Activated naive CD4-positive, alpha-beta T cell treated with Interleukin-2 at 50 U/mL for 16 hours (primary cell): ENCODE measurements at regions not wholly inside any gene's neighbourhood (a gene's known extent, or its start where the extent isn't known, plus 50 kb on each side); places are given as distances from the start of the nearest gene placed in this dataset.
"Not testable (repeated sequence)": the region's sequence is repeated elsewhere in the genome, so short reads cannot be mapped to it uniquely, and the experiment has no call there.

Source experiments
- DNase-seq: peaks from one replicate; pipeline ENCODE4 v3.0.0-alpha.2; 2020

DNA sequence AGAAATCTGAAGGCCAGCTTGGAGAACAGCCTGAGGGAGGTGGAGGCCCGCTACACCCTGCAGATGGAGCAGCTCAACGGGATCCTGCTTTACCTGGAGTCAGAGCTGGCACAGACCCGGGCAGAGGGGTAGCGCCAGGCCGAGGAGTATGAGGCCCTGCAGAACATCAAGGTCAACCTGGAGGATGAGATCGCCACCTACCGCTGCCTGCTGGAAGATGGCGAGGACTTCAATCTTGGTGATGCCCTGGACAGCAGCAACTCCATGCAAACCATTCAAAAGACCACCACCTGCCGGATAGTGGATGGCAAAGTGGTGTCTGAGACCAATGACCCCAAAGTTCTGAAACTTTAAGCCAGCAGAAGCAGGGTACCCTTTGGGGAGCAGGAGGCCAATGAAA, 318.4 kb downstream of the ZFHX3 start:
- not testable (repeated sequence) for DNase-seq

DNA sequence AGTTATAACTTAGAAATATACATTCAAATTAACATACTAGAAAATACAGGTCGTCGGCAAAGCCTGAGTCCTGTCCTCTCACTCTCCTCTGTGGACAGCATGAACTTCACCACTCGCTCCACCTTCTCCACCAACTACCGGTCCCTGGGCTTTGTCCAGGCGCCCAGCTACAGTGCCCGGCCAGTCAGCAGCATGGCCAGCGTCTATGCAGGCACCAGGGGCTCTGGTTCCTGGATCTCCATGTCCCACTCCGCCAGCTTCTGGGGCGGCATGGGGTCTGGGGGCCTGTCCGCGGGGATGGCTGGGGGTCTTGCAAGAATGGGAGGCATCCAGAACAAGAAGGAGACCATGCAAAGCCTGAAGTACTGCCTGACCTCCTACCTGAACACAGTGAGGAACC, 319.4 kb downstream of the ZFHX3 start:
- no peak for DNase-seq

DNA sequence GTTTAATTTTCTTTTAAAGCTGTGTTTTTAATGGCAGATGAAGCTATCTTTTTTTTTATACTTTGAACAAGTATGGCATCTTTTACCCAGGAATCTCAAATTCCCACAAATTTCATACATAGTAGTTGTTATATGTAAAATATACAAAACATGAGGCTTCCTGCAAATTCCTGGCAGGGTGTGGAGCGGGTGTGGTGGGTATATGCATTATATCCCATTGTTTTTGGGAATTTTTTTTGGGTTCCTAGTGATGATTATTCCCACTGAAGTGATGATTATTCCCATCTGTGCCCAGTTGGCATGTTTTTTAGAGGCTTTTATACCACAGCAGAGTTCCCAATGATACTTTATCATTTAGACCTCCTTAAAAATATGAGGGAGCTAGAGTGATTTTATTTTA, 320.4 kb downstream of the ZFHX3 start:
- no peak for DNase-seq

DNA sequence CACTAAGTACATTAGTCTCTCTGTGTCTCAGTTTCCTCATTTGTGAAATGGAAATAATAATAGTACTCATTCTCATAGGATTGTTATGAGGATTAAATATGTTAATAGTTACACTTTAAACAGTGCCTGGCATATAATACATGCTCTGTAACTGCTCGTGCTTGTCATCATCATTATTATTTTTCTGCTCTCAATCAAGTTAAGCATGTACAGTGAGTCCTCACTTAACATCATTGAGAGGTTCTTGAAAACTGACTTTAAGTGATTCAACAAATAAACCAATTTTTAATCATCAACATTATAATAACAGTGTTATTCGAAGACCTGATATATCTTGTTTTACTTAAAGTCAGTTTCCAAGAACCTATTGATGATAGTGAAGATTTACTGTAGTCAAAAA, 322.3 kb downstream of the ZFHX3 start:
- no peak for DNase-seq

DNA sequence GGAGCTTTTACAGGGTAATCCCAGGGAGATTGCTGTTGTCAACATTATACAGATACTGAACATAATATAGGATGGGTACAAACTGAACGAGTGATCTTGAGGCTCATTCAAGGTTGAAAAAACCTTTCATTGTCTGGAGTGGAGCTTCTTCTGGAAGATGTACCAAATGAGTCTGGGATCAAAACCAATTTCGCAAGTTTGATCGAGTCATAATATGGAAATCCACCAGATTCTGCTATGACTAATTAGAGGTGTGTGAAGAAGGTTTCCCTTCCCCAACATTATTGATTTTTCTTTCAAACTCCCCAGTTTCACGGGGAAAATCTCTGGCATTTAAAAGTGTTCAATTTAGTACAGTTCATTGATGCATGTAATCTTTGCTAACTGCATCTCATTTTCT, 324.1 kb downstream of the ZFHX3 start:
- DNase-seq: no peak

DNA sequence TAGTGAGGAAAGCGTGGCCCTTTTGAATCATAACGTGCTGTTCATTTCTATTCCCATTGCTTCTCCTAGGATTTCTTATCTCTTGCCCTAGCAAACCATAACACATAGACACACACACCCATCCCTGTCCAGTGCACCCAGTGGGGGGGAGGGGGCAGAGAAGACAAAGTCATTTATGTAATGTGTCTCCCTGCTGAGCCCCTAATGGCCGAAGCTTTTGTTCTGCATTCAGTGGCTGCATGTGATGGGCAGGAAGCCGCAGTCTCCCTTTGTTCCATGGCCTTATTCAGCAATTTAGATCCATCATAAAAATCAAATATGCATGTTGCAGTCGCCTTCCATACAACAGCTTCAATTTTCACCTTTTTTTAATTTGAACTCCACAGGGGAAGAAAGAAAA, 325.4 kb downstream of the ZFHX3 start:
- DNase-seq: no peak

DNA sequence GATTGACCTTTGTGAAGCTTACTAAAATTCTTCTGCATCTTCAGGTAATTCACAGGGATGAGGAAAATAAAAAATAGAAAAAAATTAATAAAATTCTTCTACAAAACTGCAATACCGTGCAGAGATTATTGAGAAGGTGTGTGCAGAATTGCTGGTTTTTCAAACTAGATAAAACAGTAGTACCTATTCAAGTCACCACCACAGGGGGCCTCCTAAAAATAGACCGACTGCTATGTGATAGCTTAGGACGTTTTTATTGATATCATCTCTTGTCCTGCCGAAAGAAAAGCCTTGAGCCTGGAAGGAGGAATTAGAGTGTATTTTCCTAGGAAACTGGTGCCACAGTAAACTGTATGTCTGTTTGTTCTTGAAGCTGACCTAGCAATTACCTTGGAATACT, 325.9 kb downstream of the ZFHX3 start:
- no peak for DNase-seq

DNA sequence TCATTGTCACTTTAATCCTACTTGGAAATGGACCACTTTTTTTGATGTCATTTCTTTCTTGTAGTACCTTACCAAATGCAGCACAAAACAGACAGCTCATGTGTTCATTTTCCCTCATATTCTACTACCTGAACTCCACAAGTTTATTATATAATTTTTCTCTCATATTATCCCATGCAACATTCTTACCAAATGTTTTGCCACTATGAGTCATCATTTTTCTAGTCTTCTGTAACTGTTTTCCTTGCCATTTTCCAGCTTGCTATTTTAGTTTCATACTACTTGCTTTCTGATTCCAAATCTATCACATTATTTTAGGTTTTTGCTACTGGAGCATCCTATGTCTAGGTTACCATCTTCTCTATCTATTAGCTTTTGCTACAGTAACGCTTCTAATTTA, 332.7 kb downstream of the ZFHX3 start:
- no peak for DNase-seq

DNA sequence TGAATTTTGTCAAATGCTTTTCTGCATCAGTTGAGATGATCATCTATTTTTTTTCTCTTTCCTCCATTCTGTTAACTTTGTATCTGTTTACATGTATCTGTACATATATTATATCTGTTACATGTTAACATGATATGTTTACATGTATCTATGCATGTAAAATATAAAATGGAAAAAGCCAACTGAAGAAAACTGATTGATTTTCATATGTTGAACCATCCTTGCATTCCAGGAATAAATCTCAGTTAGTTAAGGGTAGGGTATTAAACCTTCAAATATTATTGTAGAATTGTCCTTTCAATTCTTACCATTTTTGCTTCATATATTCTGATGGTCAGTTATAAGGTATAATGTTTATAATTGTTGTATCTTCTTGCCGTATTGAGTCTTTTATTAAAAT, 336.1 kb downstream of the ZFHX3 start:
- DNase-seq: no peak

DNA sequence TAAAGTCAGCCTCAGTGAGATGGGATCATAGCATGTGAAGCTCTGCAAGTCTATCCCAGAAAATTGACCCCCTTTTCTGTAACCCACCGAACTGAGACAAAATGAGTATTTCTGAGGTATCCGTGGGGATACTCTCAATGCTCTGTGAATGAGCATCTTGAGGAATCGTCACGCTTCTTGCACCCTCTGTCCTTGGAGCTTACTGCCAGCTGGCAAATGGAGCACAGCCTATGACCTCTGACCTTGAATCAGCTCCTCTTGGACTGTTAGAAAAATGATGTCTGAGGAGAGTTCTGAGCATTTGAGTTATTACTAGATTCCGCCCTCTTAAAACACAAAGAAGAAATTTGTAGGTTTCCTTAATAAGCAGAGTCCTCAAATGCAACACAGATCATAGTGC, 342.1 kb downstream of the ZFHX3 start:
- no peak for DNase-seq

DNA sequence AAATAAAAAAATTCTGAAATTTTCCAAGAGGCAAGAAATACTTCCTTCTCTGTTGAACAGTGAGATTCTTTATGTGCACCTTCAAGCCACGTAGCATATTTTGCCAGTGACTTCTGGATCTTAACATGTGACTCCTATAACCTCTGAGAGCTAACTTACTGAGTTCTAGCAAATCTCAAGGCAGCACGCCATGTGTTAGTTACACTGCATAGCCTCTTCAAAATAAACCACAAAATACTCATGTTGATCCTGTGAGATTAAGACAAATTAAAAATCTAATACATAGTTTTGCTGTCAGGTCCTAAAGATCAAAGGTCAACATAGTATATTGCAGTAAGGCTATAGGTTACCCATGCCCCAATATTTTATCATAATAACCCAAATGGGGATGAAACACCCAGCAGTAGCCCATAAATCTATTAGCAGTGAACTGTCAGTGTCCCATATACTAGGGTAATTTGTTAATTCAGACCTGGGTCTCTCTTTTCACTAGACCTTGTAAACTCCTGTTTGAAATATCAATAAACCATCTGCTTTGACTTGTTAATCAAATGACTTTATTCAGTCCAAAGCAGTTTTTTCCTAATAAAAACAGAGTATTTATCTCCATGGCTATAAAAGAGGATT, 343.1 kb downstream of the ZFHX3 start:
- DNase-seq: no peak

DNA sequence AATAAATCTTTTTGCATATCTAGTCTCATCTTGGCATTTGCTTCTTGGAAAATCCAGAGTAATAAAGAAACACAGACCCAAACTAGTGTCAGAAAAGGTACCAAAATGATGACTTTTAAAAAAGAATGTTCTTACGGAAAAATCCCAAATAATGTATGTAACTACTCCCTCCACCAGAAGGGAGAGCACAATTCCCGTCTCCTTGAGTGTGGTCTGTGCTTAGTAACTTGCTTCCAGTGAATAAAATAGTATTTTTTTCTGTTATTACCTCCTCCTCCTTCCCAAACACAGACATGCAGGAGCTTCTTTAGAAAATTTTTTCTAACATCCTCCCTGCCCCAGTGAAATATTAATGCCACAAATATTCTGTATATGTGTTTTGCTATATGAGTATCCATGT, 358.1 kb downstream of the ZFHX3 start:
- DNase-seq: no peak

DNA sequence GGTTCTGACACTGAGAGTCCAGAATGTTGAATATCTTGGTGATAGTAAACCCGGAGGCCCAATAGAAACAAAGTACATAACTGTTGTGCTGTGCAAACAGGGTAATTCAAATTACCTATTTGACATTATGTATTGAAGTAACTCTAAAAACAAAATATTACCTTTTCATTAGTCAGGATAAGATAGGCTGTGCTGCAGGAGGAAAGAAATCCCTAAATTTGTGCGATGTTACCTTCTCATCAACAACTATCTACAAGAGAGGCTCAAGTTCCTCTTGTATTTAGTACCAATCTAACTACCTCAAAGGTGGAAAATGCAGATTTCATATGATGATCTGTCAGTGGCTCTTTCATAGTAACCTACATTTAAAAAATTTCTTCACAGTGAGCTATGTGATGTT, 367.2 kb downstream of the ZFHX3 start:
- DNase-seq: no peak

DNA sequence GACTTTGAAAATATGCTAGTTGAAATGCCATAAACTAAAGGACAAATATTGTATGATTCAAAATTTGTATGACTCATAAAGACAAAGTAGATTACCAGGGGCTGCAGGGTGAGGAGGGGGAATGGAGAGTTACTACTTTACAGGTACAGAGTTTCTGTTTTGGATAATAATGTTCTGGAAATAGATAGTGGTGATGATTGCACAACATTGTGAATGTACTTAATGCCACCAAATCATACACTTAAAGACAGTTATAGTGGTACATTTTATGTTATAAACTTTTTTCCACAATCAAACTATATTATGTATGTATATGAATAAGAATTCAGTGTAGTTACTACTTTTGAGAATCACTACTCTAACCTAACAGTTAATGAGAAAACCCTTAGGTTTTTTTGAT, 368.1 kb downstream of the ZFHX3 start:
- DNase-seq: no peak

DNA sequence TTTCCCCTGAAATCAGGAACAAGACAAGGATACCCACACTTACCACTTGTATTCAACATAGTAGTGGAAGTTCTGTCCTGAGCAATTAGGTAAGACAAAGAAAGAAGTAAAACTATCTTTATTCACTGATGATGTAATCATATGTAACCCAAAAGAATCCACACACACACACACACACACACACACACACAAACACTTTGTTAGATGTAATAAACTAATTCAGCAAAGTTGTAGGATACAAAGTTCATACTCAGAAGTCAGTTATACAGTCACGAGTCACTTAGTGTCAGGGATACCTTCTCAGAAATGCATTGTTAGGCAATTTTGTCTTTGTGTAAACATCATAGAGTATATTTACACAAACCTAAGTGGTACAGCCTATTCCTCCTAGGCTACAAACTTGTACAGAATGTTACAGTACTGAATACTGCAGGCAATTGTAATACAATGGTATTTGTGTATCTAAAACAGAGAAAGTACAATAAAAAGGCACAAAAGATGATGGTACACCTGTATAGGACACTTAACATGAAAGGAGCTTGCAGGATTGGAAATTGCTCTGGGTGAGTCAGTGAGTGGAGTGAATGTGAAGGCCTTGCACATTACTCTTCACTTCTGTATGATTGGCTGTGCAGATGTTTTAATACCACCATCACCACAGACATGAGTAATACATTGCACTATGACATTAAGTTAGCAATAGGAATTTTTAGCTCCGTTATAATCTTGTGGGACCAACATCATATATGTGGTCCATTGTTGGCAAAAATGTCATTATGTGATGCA, 370.1 kb downstream of the ZFHX3 start:
- no peak for DNase-seq

DNA sequence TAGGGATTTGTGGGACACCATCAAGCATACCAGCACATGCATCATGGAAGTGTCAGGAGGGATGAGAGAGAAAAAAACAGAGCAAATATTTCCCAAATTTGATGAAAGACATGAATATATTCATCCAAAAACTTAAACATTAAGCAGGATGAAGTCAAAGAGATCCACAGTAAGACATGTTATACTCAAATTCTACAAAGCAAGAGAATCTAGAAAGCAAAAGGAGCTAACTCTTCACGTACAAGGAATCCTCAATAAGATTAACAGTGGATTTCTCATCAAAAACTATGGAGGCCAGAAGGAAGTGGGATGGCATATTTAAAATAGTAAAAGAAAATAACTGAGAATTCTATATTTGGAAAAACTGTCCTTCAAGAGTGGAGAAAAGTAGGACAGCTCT, 374.8 kb downstream of the ZFHX3 start:
- no peak for DNase-seq

DNA sequence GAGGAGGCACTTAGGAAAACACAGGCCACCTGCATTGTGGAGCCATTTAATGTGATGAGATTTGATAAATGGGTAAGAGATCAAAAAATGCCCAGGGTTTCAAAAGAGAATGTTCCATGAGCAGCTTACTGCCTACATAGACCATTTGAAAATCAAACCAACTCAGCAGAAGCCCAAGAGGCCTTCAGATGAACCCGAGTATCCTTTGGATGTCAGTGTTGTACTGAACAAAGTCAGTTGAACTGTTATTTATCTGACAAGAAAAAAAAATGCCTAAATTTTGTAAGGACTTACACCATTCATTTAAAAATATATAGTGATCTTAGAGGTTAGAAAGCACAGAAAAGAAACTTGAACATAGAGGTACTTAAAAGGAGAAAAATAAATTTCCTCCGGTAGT, 381.7 kb downstream of the ZFHX3 start:
- no peak for DNase-seq

DNA sequence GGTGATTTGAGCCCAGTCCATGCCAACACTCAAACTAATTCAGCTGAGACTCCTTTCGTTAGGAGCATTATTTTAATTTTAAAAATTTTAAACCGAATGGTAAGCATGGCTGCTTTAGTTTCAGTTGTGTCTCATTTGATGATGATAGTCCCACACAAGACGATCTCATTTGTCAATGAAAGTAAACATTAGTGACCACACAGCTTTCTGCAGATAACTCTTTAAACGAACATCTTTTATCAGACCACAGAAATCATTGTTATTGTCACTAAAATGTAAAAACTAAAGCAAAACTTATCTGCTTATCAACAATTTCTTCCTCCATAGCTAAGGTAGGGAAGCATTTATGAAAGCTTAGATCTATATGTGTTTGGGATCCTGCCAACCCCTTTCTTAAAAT, 382.2 kb downstream of the ZFHX3 start:
- no peak for DNase-seq

DNA sequence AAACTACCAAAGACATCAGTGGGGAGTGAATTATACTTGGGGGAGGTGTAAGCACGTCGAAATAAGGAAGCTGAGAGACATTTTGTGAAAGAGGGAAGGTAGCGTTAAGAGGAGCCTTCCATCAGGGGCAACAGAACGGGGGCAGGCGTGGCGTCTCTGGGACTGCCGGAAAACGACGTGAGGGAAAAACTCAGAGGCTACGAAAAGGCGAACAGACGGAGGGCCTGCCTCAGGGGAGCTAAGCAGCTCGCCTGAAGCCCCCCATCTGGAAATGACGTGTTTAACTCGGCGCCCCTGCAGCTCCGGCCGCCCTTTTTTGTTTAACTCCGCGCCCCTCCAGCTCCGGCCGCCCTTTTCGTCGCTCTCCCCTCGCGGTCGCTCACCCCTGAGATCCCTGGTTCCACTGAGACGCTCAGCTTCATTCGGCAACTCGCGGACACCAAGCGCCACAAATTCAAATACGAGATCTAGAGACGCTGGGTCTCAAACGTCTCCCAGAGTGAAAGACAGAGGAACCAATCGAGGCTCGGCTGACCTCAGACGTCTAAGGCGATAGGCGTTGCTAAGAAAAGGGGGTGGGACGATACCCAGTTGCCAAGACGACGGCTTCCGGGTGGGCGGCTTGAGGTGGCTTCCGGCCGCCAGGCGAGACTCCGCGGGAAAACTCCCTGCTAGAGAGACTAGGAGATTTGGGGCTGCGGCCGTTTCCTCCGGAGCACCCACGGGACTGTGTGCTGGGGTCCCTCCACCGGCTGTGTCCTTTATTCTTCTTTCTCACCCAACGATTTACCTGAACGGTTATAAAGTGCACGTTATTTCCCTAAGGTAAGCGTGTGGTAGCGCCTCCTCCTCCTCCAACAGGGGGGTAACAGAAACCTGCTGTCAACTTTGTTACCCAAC, 383.2 kb downstream of the ZFHX3 start:
- DNase-seq: peak; percentile 94

DNA sequence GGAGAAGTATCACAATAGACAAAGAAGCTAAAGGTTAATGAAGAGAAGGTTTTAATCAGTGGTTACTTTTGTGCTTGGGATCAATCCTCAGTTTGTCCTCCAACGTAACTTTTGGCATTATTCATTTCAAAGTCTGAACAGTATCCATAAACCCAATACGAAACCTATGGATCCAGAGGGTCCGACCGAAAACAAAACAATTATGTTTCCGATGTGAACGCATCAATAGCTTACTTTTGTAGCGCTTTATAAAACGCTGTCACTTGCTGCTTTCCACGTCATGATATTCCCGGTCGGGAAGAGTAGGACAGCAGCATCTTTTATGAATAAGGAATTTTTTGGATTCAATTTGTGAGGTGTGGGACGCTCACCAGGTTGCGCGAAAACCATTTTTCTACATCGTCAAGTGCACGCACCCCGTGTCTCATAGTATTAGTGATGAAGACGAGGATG, 383.8 kb downstream of the ZFHX3 start:
- DNase-seq: no peak

DNA sequence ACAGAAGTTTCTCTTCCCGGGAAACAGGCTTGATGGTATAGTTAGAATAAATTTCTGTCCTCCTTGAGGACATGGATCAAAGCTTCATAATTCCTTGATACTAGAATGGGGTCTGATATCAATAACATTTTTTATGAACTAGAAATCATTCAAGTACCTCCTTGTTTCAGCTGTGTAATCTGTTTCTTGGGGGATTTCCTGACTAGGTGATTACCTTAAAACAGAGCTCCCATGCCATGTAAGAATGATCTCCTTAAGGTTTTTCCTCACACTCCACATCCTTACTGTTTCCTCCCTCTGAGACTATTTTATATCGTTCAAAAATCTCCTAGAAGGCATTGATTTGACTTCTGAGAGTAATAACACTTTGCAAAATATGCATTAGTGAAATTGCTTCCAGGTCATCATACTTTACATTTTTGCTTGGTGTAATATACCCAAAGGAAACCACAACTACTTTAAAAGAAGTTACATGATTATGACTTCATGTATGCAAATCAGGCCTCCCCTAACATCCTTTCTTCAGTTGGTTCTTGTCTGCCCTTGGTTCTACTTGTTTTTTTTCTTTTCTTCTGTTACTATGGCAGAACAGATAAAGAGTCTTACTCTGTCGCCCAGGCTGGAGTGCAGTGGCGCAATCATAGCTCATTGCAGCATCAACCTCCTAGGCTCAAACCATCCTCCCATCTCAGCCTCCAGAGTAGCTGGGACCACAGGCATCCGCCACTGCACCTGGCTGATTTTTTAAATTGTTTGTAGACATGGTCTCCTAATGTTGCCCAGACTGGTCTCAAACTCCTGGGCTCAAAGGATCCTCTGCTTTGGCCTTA, 388.8 kb downstream of the ZFHX3 start:
- DNase-seq: no peak

DNA sequence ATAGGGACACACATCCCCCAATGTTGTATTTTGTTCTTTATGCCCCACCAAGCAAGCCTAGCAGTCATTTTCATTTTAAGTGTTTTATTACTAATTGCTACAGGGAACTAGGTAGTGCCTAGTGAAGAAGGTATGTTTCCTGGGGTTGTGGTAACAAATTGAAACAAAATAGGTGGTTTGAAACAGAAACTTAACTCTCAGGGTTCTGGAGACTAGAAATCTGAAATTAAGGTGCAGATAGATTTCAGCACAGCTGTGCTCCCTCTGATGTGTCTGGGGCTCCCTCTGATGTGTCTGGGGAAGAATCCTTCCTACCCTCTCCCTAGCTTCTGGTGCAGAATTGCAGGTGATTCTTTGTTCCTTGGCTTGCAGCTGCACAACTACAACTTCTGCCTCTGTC, 390.1 kb downstream of the ZFHX3 start:
- DNase-seq: no peak

DNA sequence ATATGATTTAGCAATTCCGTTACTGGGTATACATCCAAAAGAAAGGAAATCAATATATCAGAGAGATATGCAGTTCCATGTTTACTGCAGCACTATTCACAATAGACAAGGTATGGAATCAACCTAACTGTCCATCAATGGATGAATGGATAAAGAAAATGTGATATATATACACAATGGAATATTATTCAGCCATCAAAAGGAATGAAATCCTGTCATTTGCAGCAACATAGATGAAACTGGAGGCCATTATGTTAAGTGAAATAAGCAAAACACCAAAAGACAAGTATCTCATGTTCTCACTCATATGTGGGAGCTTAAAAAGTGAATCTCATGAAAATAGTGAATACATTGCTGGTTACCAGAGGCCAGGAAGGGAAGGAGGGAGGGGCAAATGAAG, 390.8 kb downstream of the ZFHX3 start:
- no peak for DNase-seq
